ENCODE measurements at regions not wholly inside any gene's neighbourhood (a gene's known extent, or its start where the extent isn't known, plus 50 kb on each side); places are given as distances from the start of the nearest gene placed in this dataset.

DNA sequence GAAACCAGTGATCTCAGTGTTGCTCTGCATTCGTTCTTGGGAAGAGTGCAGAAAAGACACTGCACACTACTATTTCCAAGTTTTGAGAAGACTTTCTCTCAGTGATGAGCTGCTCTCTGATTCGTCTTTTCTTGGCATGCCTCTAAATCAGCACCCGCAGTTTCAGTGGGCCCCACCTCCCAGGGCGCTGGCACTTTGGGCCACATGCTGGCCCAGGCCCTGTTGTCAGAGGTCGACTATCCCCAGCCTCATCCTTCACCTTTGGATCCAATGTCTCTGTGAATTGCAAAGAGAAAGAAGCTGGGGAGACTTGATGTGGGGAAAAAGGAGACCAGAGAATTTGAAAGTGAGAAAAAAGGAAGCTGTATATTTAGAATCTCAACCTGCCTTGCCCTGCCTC, 644.1 kb upstream of the PITX2 start:
- Histone ChIP-seq H3K4me3 (no peak overlapping the region), H3K36me3 (no peaks in the 10 kb centered on the region), H3K9me3 (no peaks in the 10 kb centered on the region), H3K27me3 (no peaks in the 10 kb centered on the region), H3K4me1 (no peaks in the 10 kb centered on the region), H3K27ac (no peak overlapping the region)
- TF ChIP-seq EP300 (IDR thresholded peaks at IDR 0.05) (no peak), POLR2AphosphoS5 (IDR thresholded peaks at IDR 0.05) (no peak), POLR2A (IDR thresholded peaks at IDR 0.05) (no peak)
- TF ChIP-seq, protein P1, sequence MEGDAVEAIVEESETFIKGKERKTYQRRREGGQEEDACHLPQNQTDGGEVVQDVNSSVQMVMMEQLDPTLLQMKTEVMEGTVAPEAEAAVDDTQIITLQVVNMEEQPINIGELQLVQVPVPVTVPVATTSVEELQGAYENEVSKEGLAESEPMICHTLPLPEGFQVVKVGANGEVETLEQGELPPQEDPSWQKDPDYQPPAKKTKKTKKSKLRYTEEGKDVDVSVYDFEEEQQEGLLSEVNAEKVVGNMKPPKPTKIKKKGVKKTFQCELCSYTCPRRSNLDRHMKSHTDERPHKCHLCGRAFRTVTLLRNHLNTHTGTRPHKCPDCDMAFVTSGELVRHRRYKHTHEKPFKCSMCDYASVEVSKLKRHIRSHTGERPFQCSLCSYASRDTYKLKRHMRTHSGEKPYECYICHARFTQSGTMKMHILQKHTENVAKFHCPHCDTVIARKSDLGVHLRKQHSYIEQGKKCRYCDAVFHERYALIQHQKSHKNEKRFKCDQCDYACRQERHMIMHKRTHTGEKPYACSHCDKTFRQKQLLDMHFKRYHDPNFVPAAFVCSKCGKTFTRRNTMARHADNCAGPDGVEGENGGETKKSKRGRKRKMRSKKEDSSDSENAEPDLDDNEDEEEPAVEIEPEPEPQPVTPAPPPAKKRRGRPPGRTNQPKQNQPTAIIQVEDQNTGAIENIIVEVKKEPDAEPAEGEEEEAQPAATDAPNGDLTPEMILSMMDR (IDR thresholded peaks at IDR 0.05) = no peak
- 66% methylated on average over 5 of the region's 5 CpGs for WGBS
- no peak for DNase-seq (ENCODE audit: low spot score in 2 of 2)

DNA sequence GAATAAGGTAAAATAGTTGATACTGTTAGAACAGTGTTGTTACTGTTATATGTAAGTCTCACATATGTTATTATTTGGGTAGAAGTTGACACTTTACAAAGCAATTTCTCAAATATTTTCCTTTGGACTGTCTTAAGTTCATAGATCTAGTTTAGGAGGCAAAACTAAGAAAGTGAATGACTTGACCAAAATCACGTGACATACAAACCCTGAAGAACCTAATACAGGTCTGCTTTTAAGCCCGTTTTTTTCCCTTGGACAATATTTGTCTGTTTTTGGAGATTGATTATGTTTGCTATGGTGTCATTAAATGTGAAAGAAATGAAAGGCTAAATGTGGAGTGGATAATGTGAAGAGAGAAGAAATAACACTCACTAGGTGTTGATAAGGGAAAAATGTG, 644.9 kb upstream of the PITX2 start:
- Histone ChIP-seq H3K9me3 (no peaks in the 10 kb centered on the region), H3K4me3 (no peak overlapping the region), H3K27me3 (no peaks in the 10 kb centered on the region), H3K4me1 (no peaks in the 10 kb centered on the region), H3K27ac (no peak overlapping the region), H3K36me3 (no peaks in the 10 kb centered on the region)
- no peak for DNase-seq (ENCODE audit: low spot score in 2 of 2)
- WGBS = 88% methylated on average over 2 of the region's 2 CpGs
- no peak for TF ChIP-seq POLR2AphosphoS5 (IDR thresholded peaks at IDR 0.05)
- TF ChIP-seq POLR2A (IDR thresholded peaks at IDR 0.05) = no peak
- no peak for TF ChIP-seq EP300 (IDR thresholded peaks at IDR 0.05)
- TF ChIP-seq, protein P1 (IDR thresholded peaks at IDR 0.05) = no peak

DNA sequence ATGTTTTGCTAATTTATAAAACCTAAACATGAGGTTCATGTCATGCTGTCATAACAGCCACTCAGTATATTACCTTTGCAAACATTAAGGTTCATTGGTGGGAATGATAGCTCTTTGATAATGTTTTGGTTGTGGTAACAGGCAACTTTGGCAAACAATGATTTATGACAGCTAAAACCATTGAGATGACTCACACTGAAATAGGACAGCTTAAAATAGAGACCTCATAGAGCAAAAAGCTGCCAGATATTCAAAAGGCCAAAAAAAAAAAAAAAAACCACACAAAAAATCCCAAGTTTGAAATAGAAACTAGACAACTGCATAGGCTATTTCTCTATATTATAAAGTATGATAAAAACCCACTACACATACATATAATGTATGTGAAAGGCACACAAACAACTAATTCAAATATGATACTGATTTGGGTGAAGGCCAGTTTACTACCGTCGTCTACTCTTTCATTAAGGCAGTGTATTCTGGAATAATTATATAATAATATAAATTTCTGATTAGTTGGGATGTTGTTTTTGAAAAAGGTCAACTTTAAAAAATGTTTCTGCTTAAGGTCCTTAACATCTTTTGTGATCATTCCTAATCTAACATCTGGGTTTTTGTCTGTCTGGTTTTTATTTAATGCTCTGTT, 646.0 kb upstream of the PITX2 start:
- no peaks in the 10 kb centered on the region for H3K4me1 ChIP-seq
- H3K9me3 ChIP-seq = no peaks in the 10 kb centered on the region
- 17% methylated on average over 2 of the region's 2 CpGs for WGBS

DNA sequence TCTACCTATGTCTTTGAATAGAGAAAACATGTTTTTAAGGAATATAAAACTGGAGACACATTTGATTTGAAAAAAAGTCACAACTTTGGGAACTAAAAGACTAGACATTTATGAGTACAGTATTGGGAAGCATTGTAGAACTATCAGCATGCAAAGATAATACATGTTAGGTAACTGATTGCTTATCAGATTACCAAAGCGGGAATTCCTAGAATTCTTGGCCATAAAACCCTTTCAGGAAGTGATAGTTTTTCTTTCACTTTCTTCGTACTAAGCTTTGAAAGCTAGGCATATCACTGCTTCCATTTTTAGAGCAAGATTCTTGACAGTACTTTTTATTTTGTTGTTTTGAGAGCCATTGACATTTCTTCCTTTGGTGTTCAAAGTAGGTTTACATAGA, 646.6 kb upstream of the PITX2 start:
- DNase-seq (ENCODE audit: low spot score in 2 of 2) = no peak
- Histone ChIP-seq H3K4me3 (no peak overlapping the region), H3K27me3 (no peaks in the 10 kb centered on the region), H3K36me3 (no peaks in the 10 kb centered on the region), H3K9me3 (no peaks in the 10 kb centered on the region), H3K4me1 (no peaks in the 10 kb centered on the region), H3K27ac (no peak overlapping the region)
- TF ChIP-seq, protein P1 (IDR thresholded peaks at IDR 0.05) = no peak
- TF ChIP-seq POLR2A (IDR thresholded peaks at IDR 0.05) (no peak), POLR2AphosphoS5 (IDR thresholded peaks at IDR 0.05) (no peak), EP300 (IDR thresholded peaks at IDR 0.05) (no peak)
- 24% methylated on average over 2 of the region's 2 CpGs for whole genome bisulfite sequencing

More for the DNA sequence above, 646.0 kb upstream of the PITX2 start:
- Histone ChIP-seq H3K4me3 (no peak overlapping the region), H3K27me3 (no peaks in the 10 kb centered on the region), H3K36me3 (no peaks in the 10 kb centered on the region), H3K27ac (no peak overlapping the region)
- TF ChIP-seq POLR2A (IDR thresholded peaks at IDR 0.05) (no peak), POLR2AphosphoS5 (IDR thresholded peaks at IDR 0.05) (no peak), EP300 (IDR thresholded peaks at IDR 0.05) (no peak)
- TF ChIP-seq, protein P1 (IDR thresholded peaks at IDR 0.05) = no peak
- no peak for DNase-seq (ENCODE audit: low spot score in 2 of 2)

DNA sequence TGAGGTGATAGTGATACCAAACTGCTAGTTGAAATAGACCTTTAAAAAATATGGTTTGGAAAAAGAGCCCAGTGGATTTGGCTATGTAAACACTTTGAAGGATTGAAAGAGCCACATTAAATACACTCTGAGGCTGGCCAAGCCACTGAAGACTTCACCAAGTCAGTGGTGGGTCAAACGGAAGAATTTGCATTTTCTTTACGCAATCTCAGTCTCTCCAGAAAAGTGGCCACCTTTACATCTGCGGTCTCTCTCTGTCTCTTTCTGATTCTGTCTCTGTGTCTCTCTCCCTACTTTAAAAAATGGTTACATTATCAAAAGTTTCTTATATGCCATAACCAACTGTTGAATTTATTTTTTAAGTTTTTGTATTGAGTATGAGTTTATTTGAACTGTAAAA, 651.2 kb upstream of the PITX2 start:
- DNase-seq (ENCODE audit: low spot score in 2 of 2) = no peak
- no peaks in the 10 kb centered on the region for H3K36me3 ChIP-seq
- H3K4me1 ChIP-seq = no peaks in the 10 kb centered on the region
- no peak for TF ChIP-seq POLR2A (IDR thresholded peaks at IDR 0.05)
- TF ChIP-seq POLR2AphosphoS5 (IDR thresholded peaks at IDR 0.05) = no peak
- no peak for TF ChIP-seq EP300 (IDR thresholded peaks at IDR 0.05)
- TF ChIP-seq, protein P1 (IDR thresholded peaks at IDR 0.05) = no peak
- no peaks in the 10 kb centered on the region for H3K27me3 ChIP-seq
- no peak overlapping the region for H3K27ac ChIP-seq
- no peaks in the 10 kb centered on the region for H3K9me3 ChIP-seq
- WGBS = 92% methylated on average over 3 of the region's 3 CpGs
- no peak overlapping the region for H3K4me3 ChIP-seq

Measured in suprapubic skin (tissue), 4 donors.